K562 (cell line): ENCODE measurements at regions not wholly inside any gene's neighbourhood (a gene's known extent, or its start where the extent isn't known, plus 50 kb on each side); places are given as distances from the start of the nearest gene placed in this dataset.

Experiments
- ATAC-seq: fragments of 200-7000 bp; cut with Tn5 transposase; 3 replicates; pipeline ENCODE4 v1.9.1; 2020; ENCODE audit warnings: moderate library complexity
- BruUV-seq: library from RNA; stranded (reverse); fragments of 400-500 nt; replicated peaks from 2 replicates; lab custom pipeline; 2021; lab: Mats Ljungman, UMichigan
- CTCF ChIA-PET: fragments of 300-600 bp; formaldehyde crosslinking; extraction: SDS; loops from one replicate; lab custom pipeline; 2021; ENCODE audit warnings: low intra/inter-chr PET ratio; lab: Yijun Ruan, JAX
- POLR2A ChIA-PET: fragments of 300-600, 350-650 bp; sonication (Branson Sonifier 250); formaldehyde crosslinking; extraction: SDS; loops from one replicate; lab custom pipeline; 2021; ENCODE audit warnings: antibody characterized with exemption, inconsistent platforms; lab: Yijun Ruan, JAX
- DNase-seq, 4 experiments: peaks; one replicate each; pipeline versions ENCODE4 v3.0.0 to v3.0.0-alpha.2; 2011 to 2018; ENCODE audit warnings: low spot score in 3 of 4, mixed read lengths in 3 of 4; ENCODE audit errors: extremely low read depth in 1 of 4
- FAIRE-seq: peaks from 2 replicates; lab custom pipeline; 2011; peaks lifted over from hg19 to GRCh38; lab: Jason Lieb, UNC
- H2AFZ ChIP-seq: 2 replicates; pipeline ENCODE4 v1.6.0; 2011; ENCODE audit warnings: low read depth, low read length, control low read depth, inconsistent platforms
- H3K27ac ChIP-seq: fragments of 200-600 bp; 3 replicates; pipeline ENCODE4 v1.8.0; 2011; ENCODE audit warnings: low read depth, mild to moderate bottlenecking, control low read depth, inconsistent platforms, low read length, moderate library complexity, mixed read lengths; ENCODE audit errors: extremely low read depth
- H3K27me3 ChIP-seq, 2 experiments: fragments of 300-600 bp in 1 of 2; 2 replicates in 1 of 2; 3 replicates in 1 of 2; pipeline versions ENCODE4 v1.6.0 to v1.8.0; 2011; ENCODE audit warnings: inconsistent platforms in 2 of 2, low read length in 2 of 2, mild to moderate bottlenecking in 1 of 2, mixed read lengths in 1 of 2, moderate library complexity in 1 of 2; ENCODE audit not compliant: control insufficient read depth in 2 of 2, insufficient read depth in 2 of 2
- H3K36me3 ChIP-seq: fragments of 300-600 bp; 3 replicates; pipeline ENCODE4 v1.8.0; 2011; ENCODE audit warnings: mild to moderate bottlenecking, low read length, inconsistent platforms; ENCODE audit not compliant: control insufficient read depth, insufficient read depth
- H3K4me1 ChIP-seq, 2 experiments: fragments of 200-600 bp in 1 of 2; replicated peaks in 1 of 2; 2 replicates in 1 of 2; 3 replicates in 1 of 2; pipeline versions ENCODE4 v1.5.1 to v1.8.0; 2011; ENCODE audit warnings: inconsistent platforms in 2 of 2, low read length in 2 of 2, mild to moderate bottlenecking in 1 of 2, mixed read lengths in 1 of 2, moderate library complexity in 1 of 2; ENCODE audit not compliant: control insufficient read depth in 2 of 2, insufficient read depth in 2 of 2
- H3K4me2 ChIP-seq: 2 replicates; pipeline ENCODE4 v1.6.1; 2011; ENCODE audit warnings: low read length, control low read depth, inconsistent platforms, mixed read lengths; ENCODE audit not compliant: insufficient read depth
- H3K4me3 ChIP-seq: fragments of 200-600 bp; sonication (generic), shearing (Covaris generic); 2 replicates; pipeline ENCODE4 v1.5.1; 2016; ENCODE audit warnings: control low read depth, inconsistent platforms
- H3K79me2 ChIP-seq: fragments of 200-600 bp; 3 replicates; pipeline ENCODE4 v1.8.0; 2011; ENCODE audit warnings: low read length, inconsistent platforms; ENCODE audit not compliant: control insufficient read depth, insufficient read depth
- H3K9ac ChIP-seq, 2 experiments: 2 replicates each; pipeline versions ENCODE4 v1.6.0 to v1.6.1; 2011; ENCODE audit warnings: low read depth in 2 of 2, low read length in 2 of 2, control low read depth in 1 of 2, inconsistent platforms in 1 of 2, mild to moderate bottlenecking in 1 of 2, mixed read lengths in 1 of 2; ENCODE audit not compliant: insufficient read depth in 1 of 2
- H3K9me1 ChIP-seq: one replicate; pipeline ENCODE4 v1.6.0; 2011; ENCODE audit warnings: inconsistent platforms, mild to moderate bottlenecking, low read length, moderate library complexity; ENCODE audit not compliant: control insufficient read depth, insufficient read depth
- H3K9me3 ChIP-seq: replicated peaks from 2 replicates; pipeline ENCODE4 v1.5.1; 2011; ENCODE audit warnings: low read depth, low read length, inconsistent platforms; ENCODE audit not compliant: control insufficient read depth, insufficient read depth
- H4K20me1 ChIP-seq: replicated peaks from 2 replicates; pipeline ENCODE4 v1.6.1; 2011; ENCODE audit warnings: low read length, inconsistent platforms, mixed read lengths; ENCODE audit not compliant: control insufficient read depth, insufficient read depth
- ARHGAP35 ChIP-seq: fragments of 450-650 bp; IDR thresholded peaks from 2 replicates; pipeline ENCODE4 v1.6.1; 2018; ENCODE audit not compliant: partially characterized antibody
- ATF7 ChIP-seq: fragments of 450-650 bp; IDR thresholded peaks from 2 replicates; pipeline ENCODE4 v1.7.1; 2014; ENCODE audit warnings: mild to moderate bottlenecking, moderate library complexity
- CC2D1A ChIP-seq: fragments of 450-650 bp; IDR thresholded peaks from 2 replicates; pipeline ENCODE4 v1.6.1; 2017; ENCODE audit warnings: mild to moderate bottlenecking
- ELK1 ChIP-seq: sonication (generic); formaldehyde crosslinking; IDR thresholded peaks from 2 replicates; pipeline ENCODE4 v1.8.1; 2022; ENCODE audit warnings: missing genetic modification reagents
- EP300 ChIP-seq: IDR thresholded peaks from 2 replicates; pipeline ENCODE4 v1.6.1; 2012; ENCODE audit warnings: low read length, improper control_type of control experiment
- KLF16 ChIP-seq: IDR thresholded peaks from 2 replicates; pipeline ENCODE4 v1.6.1; 2016; ENCODE audit warnings: antibody characterized with exemption
- MAZ ChIP-seq, 2 experiments: fragments of 450-650 bp in 1 of 2; sonication (generic) in 1 of 2; formaldehyde crosslinking; IDR thresholded peaks in 1 of 2; conservative IDR thresholded peaks in 1 of 2; 2 replicates each; pipeline versions ENCODE4 v1.4.0 to v1.5.0; 2020; ENCODE audit warnings: mild to moderate bottlenecking in 1 of 2, missing genetic modification reagents in 1 of 2
- MTA2 ChIP-seq: fragments of 450-650 bp; IDR thresholded peaks from 2 replicates; pipeline ENCODE4 v1.6.1; 2016; ENCODE audit warnings: low read depth
- NFIC ChIP-seq: fragments of 450-650 bp; IDR thresholded peaks from 2 replicates; pipeline ENCODE4 v1.6.1; 2017; ENCODE audit warnings: mild to moderate bottlenecking, inconsistent platforms
- NFYB ChIP-seq: IDR thresholded peaks from 2 replicates; pipeline ENCODE4 v1.6.1; 2011; ENCODE audit warnings: mild to moderate bottlenecking, moderate library complexity; ENCODE audit not compliant: insufficient read length; ENCODE audit errors: extremely low read depth
- PHTF2 ChIP-seq: fragments of 250-450 bp; sonication (Bioruptor Pico); IDR thresholded peaks from 2 replicates; pipeline ENCODE4 v1.5.0; 2021; ENCODE audit warnings: mild to moderate bottlenecking
- PKNOX1 ChIP-seq: fragments of 450-650 bp; IDR thresholded peaks from 2 replicates; pipeline ENCODE4 v1.6.1; 2016
- SPI1 ChIP-seq: IDR thresholded peaks from 2 replicates; pipeline ENCODE4 v1.6.1; 2011; ENCODE audit warnings: low read depth, low read length, control low read depth, borderline replicate concordance
- TEAD1 ChIP-seq, 2 experiments: fragments of 450-650 bp in 1 of 2; sonication (generic) in 1 of 2; formaldehyde crosslinking; IDR thresholded peaks; 2 replicates each; pipeline versions ENCODE4 v1.4.0 to v1.8.0; 2020 to 2022; ENCODE audit warnings: mild to moderate bottlenecking in 2 of 2, missing genetic modification reagents in 1 of 2
- TEAD2 ChIP-seq: fragments of 450-650 bp; IDR thresholded peaks from 2 replicates; pipeline ENCODE4 v1.6.1; 2016; ENCODE audit warnings: missing genetic modification characterization, control low read depth, missing compliant biosample characterization
- ZNF785 ChIP-seq: fragments of 250-450 bp; sonication (Bioruptor Pico); IDR thresholded peaks from 2 replicates; pipeline ENCODE4 v1.4.0; 2020; ENCODE audit warnings: mild to moderate bottlenecking
- WGBS: fragments of 100-300 bp; shearing (Covaris generic); methylation state at CpG from one replicate; pipeline ENCODE4 v1.1.6; 2016; ENCODE audit warnings: low coverage, mixed read lengths; ENCODE audit not compliant: insufficient coverage; ENCODE audit errors: missing lambda C conversion rate; 5-methylcytosine and 5-hydroxymethylcytosine counted together
- in situ Hi-C: fragments of 300-500 bp; cut with MboI; formaldehyde crosslinking; loops from 4 replicates; pipeline ENCODE4 v1.15.0; 2018; ENCODE audit warnings: inconsistent platforms, mixed read lengths
- intact Hi-C: fragments of 100-400 bp; cut with micrococcal nuclease; formaldehyde crosslinking; loops from 2 replicates; pipeline ENCODE4 v1.14.2; 2022

- ChIA-PET POLR2A (no interaction called here), CTCF (no interaction called here)
- H3K4me2 ChIP-seq, result no peak overlapping the region
- ATAC-seq, result no peak
- no peaks in the 10 kb centered on the region for H3K27me3 ChIP-seq
- no peaks in the 10 kb centered on the region for H3K9me3 ChIP-seq
- H4K20me1 ChIP-seq, result no peaks in the 10 kb centered on the region
- no peaks in the 10 kb centered on the region for H3K36me3 ChIP-seq
- DNase-seq, result no peak
- no TSS peak for BruUV-seq
- no peaks in the 10 kb centered on the region for H3K4me1 ChIP-seq
- no peaks in the 10 kb centered on the region for H3K9me1 ChIP-seq
- no peak overlapping the region for H2AFZ ChIP-seq
- H3K4me3 ChIP-seq, result no peak overlapping the region
- H3K27ac ChIP-seq, result no peak overlapping the region
- H3K79me2 ChIP-seq, result no peaks in the 10 kb centered on the region
- 0% methylated on average over 2 of the region's 2 CpGs for WGBS
- in situ Hi-C loops (no loop called here), intact Hi-C loops (no loop called here)
- FAIRE-seq, result no peak
- no peak overlapping the region for H3K9ac ChIP-seq
- TF ChIP-seq EP300 (no peak), ATF7 (no peak), NFIC (no peak), CC2D1A (no peak), ARHGAP35 (no peak), MTA2 (no peak), ZNF785 (CRISPR knock-in tag) (no peak), ELK1 (CRISPR knock-in tag) (no peak), TEAD1 (CRISPR knock-in tag; IDR thresholded peaks at IDR 0.05) (no peak), SPI1 (no peak), PHTF2 (CRISPR knock-in tag) (no peak), MAZ (CRISPR knock-in tag; conservative IDR thresholded peaks at IDR 0.05 in 1 of 2, IDR thresholded peaks at IDR 0.05 in 1 of 2) (no peak), NFYB (no peak), TEAD2 (no peak), PKNOX1 (no peak), KLF16 (no peak)
Observed at GRCh38 chr10:8815969-8816368, 761.5 kb downstream of the GATA3 start.
